ENCODE measurements at regions not wholly inside any gene's neighbourhood (a gene's known extent, or its start where the extent isn't known, plus 50 kb on each side); places are given as distances from the start of the nearest gene placed in this dataset.

DNA sequence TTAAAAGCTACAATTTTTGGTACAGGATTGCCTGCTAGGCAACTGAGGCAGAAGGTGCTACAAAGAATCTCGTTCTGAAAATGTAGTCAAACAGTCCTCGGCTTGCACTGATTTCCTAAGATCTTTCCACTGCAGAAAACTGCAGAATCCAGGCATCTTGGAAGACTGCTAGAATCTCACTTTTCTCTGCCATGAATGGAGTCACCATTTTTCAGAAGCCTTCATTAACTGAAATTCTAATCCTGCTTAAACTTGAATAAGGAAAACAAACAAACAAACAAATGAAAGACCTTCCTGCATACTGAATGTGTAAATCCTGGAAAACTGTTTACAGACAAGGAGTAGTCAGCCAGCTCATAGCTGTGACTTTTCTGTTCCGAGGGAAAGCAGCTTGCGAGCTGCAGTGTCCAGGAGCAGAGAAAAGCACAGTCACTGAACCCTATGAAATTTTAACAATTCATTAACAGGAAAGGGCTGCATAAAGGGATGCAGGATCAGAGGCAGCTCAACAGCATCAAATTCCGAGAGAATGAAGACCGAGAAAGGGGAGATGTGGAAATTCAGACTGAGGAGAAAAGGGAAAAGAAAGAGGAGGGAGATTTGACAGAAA, 210.5 kb upstream of the PIK3C3 start:
- H3K27me3 ChIP-seq: no peaks in the 10 kb centered on the region
- no peaks in the 10 kb centered on the region for H3K36me3 ChIP-seq
- H3K4me3 ChIP-seq: no peak overlapping the region
- DNase-seq: no peak
- no peaks in the 10 kb centered on the region for H3K9me3 ChIP-seq

- Histone ChIP-seq H3K9me3 (no peaks in the 10 kb centered on the region), H3K4me3 (no peak overlapping the region), H3K36me3 (no peaks in the 10 kb centered on the region), H3K27me3 (no peaks in the 10 kb centered on the region)
- no peak for DNase-seq
These were observed 217.8 kb upstream of the PIK3C3 start for GRCh38 chr18:41737218-41737617.

GRCh38 chr18:41734917-41735316, 220.1 kb upstream of the PIK3C3 start:
- Histone ChIP-seq H3K27me3 (no peaks in the 10 kb centered on the region), H3K9me3 (no peaks in the 10 kb centered on the region), H3K4me3 (no peak overlapping the region), H3K36me3 (no peaks in the 10 kb centered on the region)
- DNase-seq: no peak

- DNase-seq: no peak
- Histone ChIP-seq H3K4me3 (no peak overlapping the region), H3K27me3 (no peaks in the 10 kb centered on the region), H3K9me3 (no peaks in the 10 kb centered on the region), H3K36me3 (no peaks in the 10 kb centered on the region)
These were observed 222.7 kb upstream of the PIK3C3 start for GRCh38 chr18:41732356-41732755.

DNA sequence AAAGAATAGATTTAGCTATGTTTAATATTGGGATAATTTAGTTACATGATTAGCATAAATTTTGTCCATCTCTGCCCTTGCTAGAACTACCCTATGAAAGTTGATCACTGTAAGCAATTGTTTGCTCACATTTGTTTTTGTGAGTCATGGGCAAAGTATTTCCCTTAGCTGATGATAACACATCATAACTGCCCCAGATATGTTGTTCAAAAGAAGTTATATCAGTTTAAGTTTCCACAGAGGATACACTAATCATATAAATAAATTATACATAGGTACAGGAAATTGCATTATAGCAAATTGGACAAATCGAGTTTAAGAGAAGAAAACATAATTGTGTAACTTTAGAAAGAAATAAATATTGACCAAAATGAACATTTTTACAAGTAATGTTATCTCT, 223.2 kb upstream of the PIK3C3 start:
- H3K36me3 ChIP-seq: no peaks in the 10 kb centered on the region
- H3K9me3 ChIP-seq: no peaks in the 10 kb centered on the region
- H3K27me3 ChIP-seq: no peaks in the 10 kb centered on the region
- no peak overlapping the region for H3K4me3 ChIP-seq
- DNase-seq: no peak

- Histone ChIP-seq H3K4me3 (no peak overlapping the region), H3K27me3 (no peaks in the 10 kb centered on the region), H3K36me3 (no peaks in the 10 kb centered on the region), H3K9me3 (no peaks in the 10 kb centered on the region)
- no peak for DNase-seq
These were observed 230.8 kb upstream of the PIK3C3 start for GRCh38 chr18:41724195-41724594.

DNA sequence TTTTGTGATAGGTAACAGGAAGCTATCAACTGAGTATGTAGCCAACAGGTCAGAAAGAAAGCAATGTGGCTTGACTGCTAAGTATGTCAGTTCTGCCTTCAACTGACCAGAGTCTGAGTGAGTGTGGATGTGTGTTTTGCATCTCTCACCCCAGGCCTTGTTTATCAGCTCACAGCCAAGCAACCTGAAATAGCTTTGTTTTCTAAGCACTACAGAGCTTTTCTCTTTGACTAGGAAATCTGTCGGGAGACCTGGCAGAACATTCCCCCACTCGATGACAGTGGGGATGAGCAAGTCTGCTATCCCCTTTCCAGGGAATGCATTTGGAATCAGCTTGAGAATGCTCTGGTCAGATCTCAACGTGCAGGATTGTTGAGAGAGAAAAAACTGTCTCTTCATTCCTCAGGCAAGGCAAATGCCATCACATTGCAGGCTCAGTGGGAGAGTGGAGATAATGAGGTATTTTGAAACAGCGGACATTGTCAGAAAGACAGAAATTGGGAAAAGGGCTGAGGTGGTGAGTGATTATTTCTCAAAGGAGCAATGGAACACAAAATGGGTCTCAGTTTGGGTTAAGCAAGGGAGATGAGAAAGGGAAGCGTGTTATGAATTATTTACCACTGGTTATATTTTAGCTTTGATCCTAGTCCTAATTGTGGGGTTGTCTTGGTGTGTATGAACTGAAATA, 233.8 kb upstream of the PIK3C3 start:
- H3K4me3 ChIP-seq: no peak overlapping the region
- DNase-seq: no peak
- no peaks in the 10 kb centered on the region for H3K9me3 ChIP-seq
- no peaks in the 10 kb centered on the region for H3K27me3 ChIP-seq
- H3K36me3 ChIP-seq: no peaks in the 10 kb centered on the region

DNA sequence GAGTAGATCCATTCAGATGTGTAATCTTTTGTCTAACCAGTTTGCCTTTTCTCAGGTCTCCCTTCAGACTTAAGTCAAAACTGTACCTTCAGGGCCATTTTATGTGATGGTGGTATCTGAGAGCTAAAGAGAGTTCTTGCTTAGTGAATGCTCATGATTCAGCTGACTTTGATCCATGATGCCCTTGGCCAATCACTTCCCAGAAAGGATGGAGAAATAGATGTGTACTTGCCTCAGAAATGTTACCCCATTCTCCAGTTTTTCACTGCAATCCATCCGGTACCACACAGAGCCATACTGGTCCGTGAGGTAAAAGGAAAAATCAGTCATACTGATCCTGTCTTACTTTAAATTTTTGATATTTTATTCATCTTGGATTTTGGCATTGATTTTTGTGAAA, 234.8 kb upstream of the PIK3C3 start:
- no peaks in the 10 kb centered on the region for H3K27me3 ChIP-seq
- no peak for DNase-seq
- no peaks in the 10 kb centered on the region for H3K36me3 ChIP-seq
- no peak overlapping the region for H3K4me3 ChIP-seq
- H3K9me3 ChIP-seq: no peaks in the 10 kb centered on the region

GRCh38 chr18:41719808-41720207, 235.2 kb upstream of the PIK3C3 start:
- H3K36me3 ChIP-seq: no peaks in the 10 kb centered on the region
- no peak for DNase-seq
- H3K27me3 ChIP-seq: no peaks in the 10 kb centered on the region
- no peaks in the 10 kb centered on the region for H3K9me3 ChIP-seq
- no peak overlapping the region for H3K4me3 ChIP-seq

GRCh38 chr18:41714872-41715271, 240.2 kb upstream of the PIK3C3 start:
- no peaks in the 10 kb centered on the region for H3K27me3 ChIP-seq
- no peak for DNase-seq
- H3K36me3 ChIP-seq: no peaks in the 10 kb centered on the region
- H3K4me3 ChIP-seq: no peak overlapping the region
- no peaks in the 10 kb centered on the region for H3K9me3 ChIP-seq

GRCh38 chr18:41713969-41714825, 240.8 kb upstream of the PIK3C3 start:
- no peak overlapping the region for H3K4me3 ChIP-seq
- DNase-seq: no peak
- no peaks in the 10 kb centered on the region for H3K36me3 ChIP-seq
- H3K9me3 ChIP-seq: no peaks in the 10 kb centered on the region
- no peaks in the 10 kb centered on the region for H3K27me3 ChIP-seq

- DNase-seq: no peak
- Histone ChIP-seq H3K9me3 (no peaks in the 10 kb centered on the region), H3K4me3 (no peak overlapping the region), H3K27me3 (no peaks in the 10 kb centered on the region), H3K36me3 (no peaks in the 10 kb centered on the region)
These were observed 248.7 kb upstream of the PIK3C3 start for GRCh38 chr18:41706301-41706700.

DNA sequence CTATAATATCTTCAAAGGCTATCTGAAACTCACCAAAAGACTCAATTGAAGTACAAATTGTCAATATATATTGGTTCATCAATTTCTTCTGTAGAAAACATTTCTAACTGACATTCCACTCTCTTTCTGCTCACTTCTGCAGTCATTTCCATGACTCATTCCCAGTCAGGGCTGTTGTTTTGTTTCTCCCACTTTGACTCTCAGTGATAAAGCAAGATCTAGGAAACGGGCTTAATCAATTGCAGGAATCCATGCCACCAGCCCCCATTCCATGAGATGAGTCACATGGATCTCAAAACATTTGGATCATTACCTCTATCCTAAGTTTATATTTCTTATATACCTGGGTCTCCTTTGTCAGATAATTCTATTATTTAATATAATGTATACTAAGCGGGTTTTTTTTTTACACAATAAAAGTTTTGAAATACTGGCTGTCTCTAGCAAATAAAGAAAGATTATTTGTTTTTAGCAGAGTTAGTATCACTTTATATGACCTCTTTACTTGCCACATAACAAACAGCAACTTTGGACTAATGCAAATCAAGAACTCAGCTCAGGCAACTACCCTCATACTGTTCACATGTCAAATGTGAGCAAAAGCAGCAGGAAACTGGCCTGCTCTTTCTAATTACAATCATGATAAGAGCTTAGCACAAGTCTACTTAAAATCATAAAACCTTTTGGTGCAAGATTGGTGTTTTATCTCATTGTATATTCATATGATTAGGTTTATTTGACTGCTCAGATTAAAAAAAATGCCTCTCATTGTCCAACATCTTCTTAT, 251.1 kb upstream of the PIK3C3 start:
- Histone ChIP-seq H3K4me3 (no peak overlapping the region), H3K9me3 (no peaks in the 10 kb centered on the region), H3K27me3 (no peaks in the 10 kb centered on the region), H3K36me3 (no peaks in the 10 kb centered on the region)
- DNase-seq: no peak

GRCh38 chr18:41700416-41700815, 254.6 kb upstream of the PIK3C3 start:
- Histone ChIP-seq H3K9me3 (no peaks in the 10 kb centered on the region), H3K36me3 (no peaks in the 10 kb centered on the region)
- DNase-seq: no peak

DNA sequence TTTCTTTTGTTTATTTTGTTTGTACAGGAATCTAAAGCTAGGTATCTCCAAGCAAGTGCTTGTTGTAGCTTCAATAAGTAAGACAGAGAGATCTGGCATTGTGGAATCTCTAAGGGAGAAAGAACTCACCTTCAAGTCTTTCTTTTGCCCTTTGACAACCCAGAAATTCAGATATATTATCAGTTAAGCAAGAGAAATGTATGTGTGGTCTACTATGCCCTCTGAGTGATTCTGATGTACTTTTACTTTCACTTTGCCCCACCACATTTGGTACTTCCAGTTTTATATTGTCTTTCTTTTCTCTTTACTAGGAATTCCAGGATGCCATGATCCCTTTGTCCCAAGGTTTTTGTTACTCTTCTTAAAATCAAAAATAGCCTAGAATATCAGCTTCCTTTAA, 259.6 kb upstream of the PIK3C3 start:
- H3K4me3 ChIP-seq: no peak overlapping the region; the same call in 1 of the 2 replicates
- H3K9me3 ChIP-seq: no peaks in the 10 kb centered on the region
- DNase-seq: no peak
- no peaks in the 10 kb centered on the region for H3K36me3 ChIP-seq
- no peaks in the 10 kb centered on the region for H3K27me3 ChIP-seq

More at GRCh38 chr18:41700416-41700815, 254.6 kb upstream of the PIK3C3 start:
- no peak overlapping the region for H3K4me3 ChIP-seq
- no peaks in the 10 kb centered on the region for H3K27me3 ChIP-seq

- no peak for DNase-seq
- Histone ChIP-seq H3K4me3 (no peak overlapping the region), H3K36me3 (no peaks in the 10 kb centered on the region), H3K9me3 (no peaks in the 10 kb centered on the region), H3K27me3 (no peaks in the 10 kb centered on the region)
These were observed 262.0 kb upstream of the PIK3C3 start for GRCh38 chr18:41693008-41693407.

Data from MG63 (cell line).